ENCODE measurements at regions not wholly inside any gene's neighbourhood (a gene's known extent, or its start where the extent isn't known, plus 50 kb on each side); places are given as distances from the start of the nearest gene placed in this dataset.

DNA sequence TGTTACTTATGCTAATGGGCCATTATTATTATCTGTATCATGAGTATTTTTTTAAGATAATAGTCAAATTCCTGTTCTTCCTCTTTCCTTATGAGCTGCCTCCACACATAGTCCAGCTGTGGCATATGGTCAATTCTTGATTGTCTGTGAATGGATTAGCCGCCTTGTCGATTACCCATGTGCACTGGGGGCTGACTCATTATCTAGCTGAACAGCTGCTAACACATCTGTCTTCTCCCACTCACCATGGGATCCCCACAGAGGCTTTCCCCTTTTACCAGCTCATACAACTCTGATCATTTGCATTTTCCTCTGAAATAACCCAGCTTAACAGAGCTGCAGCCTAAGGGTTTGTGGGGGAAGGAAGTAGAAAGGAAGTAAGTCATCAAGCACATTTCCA, 915.0 kb downstream of the CDH11 start:
- TF ChIP-seq, protein P1, sequence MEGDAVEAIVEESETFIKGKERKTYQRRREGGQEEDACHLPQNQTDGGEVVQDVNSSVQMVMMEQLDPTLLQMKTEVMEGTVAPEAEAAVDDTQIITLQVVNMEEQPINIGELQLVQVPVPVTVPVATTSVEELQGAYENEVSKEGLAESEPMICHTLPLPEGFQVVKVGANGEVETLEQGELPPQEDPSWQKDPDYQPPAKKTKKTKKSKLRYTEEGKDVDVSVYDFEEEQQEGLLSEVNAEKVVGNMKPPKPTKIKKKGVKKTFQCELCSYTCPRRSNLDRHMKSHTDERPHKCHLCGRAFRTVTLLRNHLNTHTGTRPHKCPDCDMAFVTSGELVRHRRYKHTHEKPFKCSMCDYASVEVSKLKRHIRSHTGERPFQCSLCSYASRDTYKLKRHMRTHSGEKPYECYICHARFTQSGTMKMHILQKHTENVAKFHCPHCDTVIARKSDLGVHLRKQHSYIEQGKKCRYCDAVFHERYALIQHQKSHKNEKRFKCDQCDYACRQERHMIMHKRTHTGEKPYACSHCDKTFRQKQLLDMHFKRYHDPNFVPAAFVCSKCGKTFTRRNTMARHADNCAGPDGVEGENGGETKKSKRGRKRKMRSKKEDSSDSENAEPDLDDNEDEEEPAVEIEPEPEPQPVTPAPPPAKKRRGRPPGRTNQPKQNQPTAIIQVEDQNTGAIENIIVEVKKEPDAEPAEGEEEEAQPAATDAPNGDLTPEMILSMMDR (IDR thresholded peaks at IDR 0.05): no peak
- no peak for TF ChIP-seq POLR2A (IDR thresholded peaks at IDR 0.05)

Data from stomach (tissue), 4 donors.